GM10248 (cell line): ENCODE measurements at regions not wholly inside any gene's neighbourhood (a gene's known extent, or its start where the extent isn't known, plus 50 kb on each side); places are given as distances from the start of the nearest gene placed in this dataset.
"Not testable (repeated sequence)": the region's sequence is repeated elsewhere in the genome, so short reads cannot be mapped to it uniquely, and the experiment has no call there.

Experiments
- CTCF ChIA-PET: fragments of 300-600 bp; sonication (Branson Sonifier 250); formaldehyde crosslinking; extraction: SDS; loops from one replicate; lab custom pipeline; 2021; ENCODE audit warnings: antibody characterized with exemption; lab: Yijun Ruan, JAX
- POLR2A ChIA-PET: fragments of 350-650 bp; sonication (Branson Sonifier 250); formaldehyde crosslinking; extraction: SDS; loops from one replicate; lab custom pipeline; 2020; ENCODE audit warnings: antibody characterized with exemption; lab: Yijun Ruan, JAX
- DNase-seq: peaks from one replicate; pipeline ENCODE4 v3.0.0; 2012; ENCODE audit errors: extremely low spot score
- CTCF ChIP-seq: IDR thresholded peaks from 2 replicates; pipeline ENCODE4 v1.5.1; 2012; ENCODE audit warnings: mild to moderate bottlenecking, low read depth; ENCODE audit errors: extremely low read depth, missing control alignments, control extremely low read depth

DNA sequence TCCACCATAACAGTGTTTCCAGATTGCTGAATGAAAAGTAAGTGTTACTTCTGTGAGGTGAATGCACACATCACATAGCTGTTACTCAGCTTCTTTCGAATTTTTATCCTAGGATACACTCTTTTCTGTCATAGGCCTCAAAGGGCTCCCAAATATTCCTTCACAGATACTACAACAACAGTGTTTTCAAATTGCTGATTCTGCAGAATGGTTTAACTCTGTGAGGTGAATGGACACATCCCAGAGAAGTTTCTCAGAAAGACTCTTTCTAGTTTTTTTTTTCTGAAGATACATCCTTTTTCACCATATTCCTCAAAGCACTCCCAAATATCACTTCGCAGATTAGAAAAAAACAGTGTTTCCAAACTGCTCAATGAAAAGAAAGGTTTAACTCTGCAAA, 221.1 kb downstream of the OR4A5 start:
- ChIA-PET CTCF (interaction anchor here (1.1 to 2.3 kb wide), 3 partner anchors 10 to 47 kb away, joined by 4 to 8 read pairs (median 4); no protein-coding TSS in a partner anchor), POLR2A (no interaction called here)
- TF ChIP-seq CTCF, result no peak
- DNase-seq, result no peak

GRCh38 chr11:54930930-54931329, 224.3 kb downstream of the OR4A5 start:
- no peak for TF ChIP-seq CTCF
- DNase-seq, result no peak
- POLR2A ChIA-PET, result no interaction called here
- CTCF ChIA-PET, result interaction anchor here (1.6 kb wide), 1 partner anchor 46 kb away, joined by 3 read pairs; no protein-coding TSS in a partner anchor

DNA sequence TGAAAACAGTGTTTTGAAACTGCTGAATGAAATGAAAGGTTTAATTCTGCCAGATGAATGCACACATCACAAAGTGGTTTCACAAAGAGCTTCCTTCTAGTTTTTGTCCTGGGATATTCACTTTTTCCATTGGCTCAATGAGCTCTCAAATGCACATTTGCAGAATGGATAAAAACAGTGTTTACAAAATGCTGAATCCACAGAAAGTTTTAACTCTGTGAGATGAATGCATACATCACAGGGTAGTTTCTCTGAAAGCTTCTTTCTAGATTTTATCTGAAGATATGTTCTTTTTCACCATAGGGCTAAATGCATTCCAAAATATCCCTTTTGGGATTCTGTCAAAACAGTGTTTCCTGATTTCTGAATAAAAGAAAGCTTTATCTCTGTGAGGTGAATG, 237.6 kb downstream of the OR4A5 start:
- ChIA-PET CTCF (interaction anchor here (1.2 to 2.8 kb wide), 2 partner anchors 8 to 10 kb away, joined by 4 to 8 read pairs; no protein-coding TSS in a partner anchor), POLR2A (no interaction called here)
- DNase-seq, result no peak
- no peak for TF ChIP-seq CTCF

DNA sequence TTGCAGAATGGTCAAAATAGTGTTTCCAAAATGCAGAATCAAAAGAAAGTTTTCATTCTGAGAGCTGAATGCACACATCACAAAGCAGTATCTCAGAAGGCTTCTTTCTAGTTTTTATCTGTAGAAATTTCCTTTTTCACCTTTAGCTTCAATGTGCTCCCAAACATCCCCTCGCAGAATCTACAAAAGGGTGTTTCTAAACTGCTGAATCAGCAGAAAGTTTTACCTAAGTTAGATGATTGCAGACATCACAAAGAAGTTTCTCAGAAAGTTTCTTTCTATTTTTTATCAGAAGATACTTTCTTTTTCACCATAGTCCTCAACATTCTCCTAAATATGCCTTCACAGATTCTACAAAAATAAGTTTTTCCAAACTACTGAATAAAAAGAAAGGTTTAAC, 239.8 kb downstream of the OR4A5 start:
- TF ChIP-seq CTCF, result no peak
- ChIA-PET CTCF (interaction anchor here (0.9 to 1.2 kb wide), 2 partner anchors 8 to 10 kb away, joined by 3 read pairs; no protein-coding TSS in a partner anchor), POLR2A (no interaction called here)
- no peak for DNase-seq

DNA sequence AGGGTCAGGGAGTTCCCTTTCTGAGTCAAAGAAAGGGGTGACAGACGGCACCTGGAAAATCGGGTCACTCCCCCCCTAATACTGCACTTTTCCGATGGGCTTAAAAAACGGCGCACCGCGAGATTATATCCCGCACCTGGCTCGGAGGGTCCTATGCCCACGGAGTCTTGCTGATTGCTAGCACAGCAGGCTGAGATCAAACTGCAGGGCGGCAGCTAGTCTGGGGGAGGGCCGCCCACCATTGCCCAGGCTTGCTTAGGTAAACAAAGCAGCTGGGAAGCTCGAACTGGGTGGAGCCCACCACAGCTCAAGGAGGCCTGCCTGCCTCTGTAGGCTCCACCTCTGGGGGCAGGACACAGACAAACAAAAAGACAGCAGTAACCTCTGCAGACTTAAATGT, 240.5 kb downstream of the OR4A5 start:
- CTCF ChIA-PET, result interaction anchor here (1.2 kb wide), 1 partner anchor 8 kb away, joined by 3 read pairs; no protein-coding TSS in a partner anchor
- POLR2A ChIA-PET, result not testable (repeated sequence)

DNA sequence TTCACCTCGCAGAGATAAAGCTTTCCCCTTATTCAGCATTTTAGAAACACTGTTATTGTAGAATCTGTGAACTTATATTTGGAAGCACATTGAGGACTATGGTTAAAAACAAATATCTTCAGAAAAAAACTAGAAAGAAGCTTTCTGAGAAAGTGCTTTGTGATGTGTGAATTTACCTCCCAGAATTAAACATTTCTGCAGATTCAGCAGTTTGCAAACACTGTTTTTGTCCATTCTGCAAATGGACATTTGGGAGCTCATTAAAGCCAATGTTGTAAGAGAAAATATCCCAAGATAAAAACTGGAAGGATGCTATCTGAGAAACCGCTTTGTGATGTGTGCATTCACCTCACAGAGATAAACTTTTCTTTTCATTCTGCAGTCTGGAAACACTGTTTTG, 272.7 kb downstream of the OR4A5 start:
- no peak for DNase-seq
- ChIA-PET CTCF (interaction anchor here (1.3 to 1.5 kb wide), 2 partner anchors 25 to 28 kb away, joined by 3 read pairs; no protein-coding TSS in a partner anchor), POLR2A (no interaction called here)
- no peak for TF ChIP-seq CTCF

More for the DNA sequence above, 240.5 kb downstream of the OR4A5 start:
- not testable (repeated sequence) for DNase-seq

- ChIA-PET CTCF (interaction anchor here (0.8 to 1.6 kb wide), 3 partner anchors 13 to 25 kb away, joined by 3 read pairs; no protein-coding TSS in a partner anchor), POLR2A (no interaction called here)
- no peak for DNase-seq
- no peak for TF ChIP-seq CTCF
Observed at GRCh38 chr11:54985731-54986130, 276.2 kb upstream of the TRIM48 start.

GRCh38 chr11:55028837-55029236, 233.1 kb upstream of the TRIM48 start:
- CTCF ChIA-PET, DNase-seq, POLR2A ChIA-PET: not testable (repeated sequence)
